Hypothalamus (tissue), 51 donors: ENCODE measurements at regions not wholly inside any gene's neighbourhood (a gene's known extent, or its start where the extent isn't known, plus 50 kb on each side); places are given as distances from the start of the nearest gene placed in this dataset.

ENCODE experiments used
- DNase-seq, 51 donors: peaks; one replicate each; lab custom pipeline; 2025; lab: John Stamatoyannopoulos, UW

DNA sequence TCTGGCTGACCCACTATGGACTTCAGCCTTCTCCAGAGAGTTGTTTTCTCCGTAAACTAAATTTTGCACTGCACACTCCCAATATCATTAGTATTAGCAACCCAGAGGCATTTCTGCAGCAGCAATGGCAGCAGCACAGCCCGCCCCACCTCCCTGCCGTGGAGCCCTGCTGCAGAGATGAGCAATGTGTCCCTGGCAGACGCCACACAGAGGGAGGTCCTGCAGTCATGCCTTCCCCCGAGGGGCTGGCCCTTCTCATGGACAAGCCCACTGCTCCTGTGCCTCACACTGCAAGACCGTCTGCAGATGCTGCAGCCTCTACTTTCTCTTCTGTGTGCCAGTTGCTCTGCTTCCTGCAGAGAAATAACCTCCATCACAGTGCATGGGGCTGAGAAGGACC, 393.4 kb upstream of the MKI67 start:
- DNase-seq: no peak

DNA sequence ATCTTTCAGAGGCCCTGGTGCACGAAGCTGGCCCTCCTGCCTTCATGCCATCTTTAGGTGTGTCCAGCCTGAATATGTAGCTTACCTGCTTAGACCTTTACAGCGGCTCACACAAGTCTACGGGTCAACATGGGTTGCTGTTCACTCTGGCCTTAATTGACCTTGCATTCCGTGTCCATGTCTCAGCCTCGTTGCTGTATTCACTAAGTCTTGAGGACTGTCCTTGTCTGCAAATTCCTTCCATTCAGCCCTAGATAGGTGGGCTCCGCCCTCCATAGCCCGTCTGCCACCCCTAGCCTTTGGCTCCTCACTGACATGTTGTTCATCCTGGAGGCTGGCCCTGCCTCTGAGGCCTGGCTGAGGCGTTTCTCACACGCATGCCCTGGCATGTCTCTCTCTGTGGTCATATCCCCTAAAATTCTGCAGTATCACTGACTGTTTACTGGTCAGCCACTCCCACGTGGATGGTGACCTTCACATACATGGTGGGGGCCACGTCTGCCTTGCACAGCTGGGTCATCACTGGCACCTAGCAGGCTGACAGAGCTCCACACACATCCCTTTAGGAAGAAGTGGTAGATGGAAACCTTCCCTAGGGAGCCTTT, 394.1 kb upstream of the MKI67 start:
- DNase-seq: no peak

DNA sequence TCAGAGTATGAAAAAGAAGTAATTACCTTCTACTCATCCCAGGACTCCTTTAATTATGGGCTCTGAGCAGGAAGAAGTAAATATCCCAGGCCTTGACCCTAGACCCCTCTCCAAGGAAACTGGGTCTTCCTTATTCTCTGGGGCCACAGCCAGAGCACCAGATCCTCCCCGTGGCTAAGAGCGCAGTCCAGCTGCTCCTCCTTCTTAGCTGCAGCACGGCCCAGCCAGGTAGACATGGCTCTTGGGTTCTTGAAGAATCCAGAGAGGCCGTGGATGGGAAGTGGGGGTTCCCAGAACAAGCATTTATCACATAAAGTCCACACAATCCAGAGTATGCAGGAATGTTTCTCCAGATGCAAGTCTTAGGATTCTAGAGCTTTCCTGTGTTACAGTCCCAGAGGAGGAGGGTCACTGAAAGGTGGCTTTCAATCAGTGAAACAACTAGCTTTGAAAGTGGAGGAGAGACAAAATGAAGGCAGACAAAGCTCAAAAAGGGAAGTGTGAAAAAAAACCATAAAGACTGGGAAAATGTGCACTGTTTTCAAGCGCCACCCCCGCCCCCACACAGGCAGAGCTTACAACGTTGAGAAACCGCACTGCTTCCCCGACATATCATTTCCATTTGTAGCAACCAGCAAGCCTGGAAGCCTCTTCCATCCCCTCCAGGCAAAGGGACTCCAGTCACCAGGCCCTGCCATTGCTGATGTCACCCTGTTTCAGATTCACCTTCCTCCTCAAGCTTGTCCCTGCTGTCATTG, 396.5 kb upstream of the MKI67 start:
- DNase-seq: no peak

DNA sequence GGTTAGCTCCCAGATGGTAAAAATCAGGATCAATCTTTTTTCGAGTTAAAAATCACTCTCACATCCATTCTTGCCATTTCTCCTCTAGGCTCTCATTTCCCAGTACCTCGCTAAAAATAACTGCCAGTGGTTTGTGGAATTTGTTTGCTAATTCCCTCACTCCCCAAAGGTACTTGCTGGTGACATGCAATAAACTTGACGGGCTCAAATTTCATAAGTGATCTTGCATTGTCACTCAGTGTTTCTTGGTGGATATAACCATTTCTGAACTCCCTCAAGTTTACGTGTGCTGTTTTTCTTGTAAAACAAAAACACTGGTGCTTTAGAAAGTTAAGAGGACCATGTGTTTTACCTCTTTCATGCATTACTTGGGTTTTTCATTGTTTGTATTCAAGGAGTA, 399.2 kb upstream of the MKI67 start:
- no peak for DNase-seq

DNA sequence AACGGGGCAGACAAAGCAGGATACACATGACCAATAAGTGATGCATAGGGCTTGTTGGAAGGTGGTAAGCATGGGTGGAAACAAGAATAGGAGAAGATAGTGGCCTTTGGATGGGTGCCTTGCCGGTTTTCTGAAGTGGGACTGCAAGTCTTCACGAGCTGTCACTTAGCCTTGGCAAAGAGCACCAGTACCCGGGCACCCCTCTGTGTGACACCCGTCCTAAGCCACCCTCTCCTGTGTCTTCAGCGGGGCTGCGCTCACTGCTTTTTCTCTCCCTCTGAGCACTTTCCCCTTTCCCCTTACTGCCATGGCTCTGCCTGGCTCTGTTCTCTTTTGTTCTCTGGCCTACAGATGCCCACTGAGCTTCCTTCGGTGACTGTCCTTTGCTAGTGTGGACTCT, 399.7 kb upstream of the MKI67 start:
- no peak for DNase-seq

DNA sequence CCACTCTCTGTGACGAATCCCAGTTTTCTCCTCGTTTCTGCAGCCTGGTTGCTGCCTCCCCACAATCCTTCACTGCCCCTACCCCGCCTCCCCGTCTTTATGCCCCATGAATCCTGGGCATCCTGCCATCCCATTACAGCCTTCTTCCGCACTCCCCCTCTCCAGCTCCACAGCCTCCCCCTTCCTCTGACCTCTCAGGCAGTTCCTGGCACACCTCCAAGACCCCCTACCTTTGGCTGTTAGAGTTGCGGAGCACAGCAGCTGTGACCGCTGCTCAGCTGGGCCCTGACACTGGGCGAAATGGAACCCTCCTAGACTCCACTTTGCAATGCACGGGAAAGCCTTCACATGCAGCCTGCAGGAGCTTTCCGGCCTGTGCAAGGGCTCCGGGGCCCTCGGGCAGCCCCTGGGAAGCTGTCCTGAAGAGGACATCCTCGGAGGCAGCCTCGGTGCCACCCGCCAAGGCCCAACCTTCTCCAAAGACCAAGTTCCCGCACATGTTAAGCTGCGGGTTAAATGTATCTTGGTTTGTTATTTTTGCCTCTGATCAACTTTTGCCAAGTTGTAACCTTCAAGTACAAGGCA, 400.7 kb upstream of the MKI67 start:
- peak in 42 of 51 donors; percentile 8 to 86 (median 46) for DNase-seq

DNA sequence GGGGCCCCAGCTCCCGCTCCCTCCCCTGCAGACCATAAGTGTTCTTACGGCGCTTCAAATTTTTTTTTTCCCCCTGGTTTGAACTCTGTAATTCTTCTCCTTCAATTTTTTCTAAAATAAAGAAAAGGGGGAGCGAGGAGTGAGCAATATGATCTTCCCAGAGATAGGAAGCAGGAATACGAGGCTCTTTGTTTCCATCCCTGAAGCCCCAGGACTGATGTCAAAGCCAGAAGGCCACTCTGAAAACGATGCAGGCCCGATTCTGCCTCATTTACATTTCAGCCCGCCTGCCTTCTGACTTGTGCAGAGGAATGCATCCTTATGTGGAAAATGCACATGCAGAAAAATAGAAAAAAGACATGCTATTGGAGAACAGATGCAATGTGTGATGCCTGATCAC, 401.5 kb upstream of the MKI67 start:
- DNase-seq: peak in 9 of 51 donors; percentile 4 to 32 (median 9)

DNA sequence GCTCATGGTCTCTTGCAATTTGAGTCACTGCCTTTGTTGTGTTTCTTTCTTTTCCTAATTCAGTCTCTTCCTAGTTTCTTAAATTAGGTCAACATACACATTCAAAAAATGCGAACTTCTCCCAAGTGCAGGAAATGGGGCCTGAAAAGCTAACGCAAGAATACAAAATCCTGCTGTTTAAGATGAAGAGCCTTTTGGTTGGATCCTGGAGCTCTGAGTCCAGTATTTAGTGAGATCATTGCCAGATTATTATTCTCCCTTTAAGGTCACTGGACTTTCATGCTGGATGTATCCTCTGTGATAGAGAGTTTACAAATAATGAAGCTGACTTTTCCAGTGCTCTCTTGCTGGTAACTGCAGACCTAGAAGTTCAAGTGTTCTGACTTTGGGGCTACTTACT, 401.9 kb upstream of the MKI67 start:
- no peak for DNase-seq

DNA sequence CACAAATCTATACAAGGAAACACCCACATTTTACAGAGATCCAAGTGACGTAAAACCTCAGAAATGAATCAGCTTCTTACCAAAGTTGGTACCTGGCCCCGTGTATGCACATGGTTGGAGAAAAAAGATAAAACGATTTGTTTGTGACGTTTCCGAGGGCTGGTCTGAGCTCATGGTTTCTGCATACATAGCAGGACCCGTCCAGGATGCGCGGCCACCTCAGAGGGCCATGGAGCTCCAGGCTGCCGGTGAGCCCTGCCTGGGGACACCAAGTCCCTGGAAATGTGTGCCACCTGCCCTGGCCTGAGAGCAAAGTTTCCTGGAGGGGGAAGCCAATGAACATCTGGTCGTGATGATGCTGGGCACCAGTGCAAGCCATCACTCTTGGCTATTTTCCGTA, 402.6 kb upstream of the MKI67 start:
- DNase-seq: no peak

DNA sequence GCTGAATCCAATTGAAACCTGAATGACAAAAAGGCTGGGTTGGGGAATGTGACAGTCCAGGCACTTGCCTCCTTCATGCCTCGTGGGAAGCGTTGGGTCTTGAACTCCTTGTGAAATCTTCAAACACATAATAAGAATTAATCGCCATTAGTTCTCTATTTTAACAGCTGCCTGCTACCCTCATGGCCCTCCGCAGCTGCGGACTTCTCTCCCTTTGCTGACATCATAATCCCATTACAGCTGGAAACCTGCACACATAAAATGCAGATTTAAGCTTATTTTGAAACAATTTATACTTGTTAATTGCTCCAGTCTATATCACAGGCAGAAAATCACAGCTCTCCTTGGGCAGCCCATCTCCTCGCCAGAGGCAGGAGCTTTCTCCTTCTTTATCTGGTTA, 403.0 kb upstream of the MKI67 start:
- DNase-seq: no peak

DNA sequence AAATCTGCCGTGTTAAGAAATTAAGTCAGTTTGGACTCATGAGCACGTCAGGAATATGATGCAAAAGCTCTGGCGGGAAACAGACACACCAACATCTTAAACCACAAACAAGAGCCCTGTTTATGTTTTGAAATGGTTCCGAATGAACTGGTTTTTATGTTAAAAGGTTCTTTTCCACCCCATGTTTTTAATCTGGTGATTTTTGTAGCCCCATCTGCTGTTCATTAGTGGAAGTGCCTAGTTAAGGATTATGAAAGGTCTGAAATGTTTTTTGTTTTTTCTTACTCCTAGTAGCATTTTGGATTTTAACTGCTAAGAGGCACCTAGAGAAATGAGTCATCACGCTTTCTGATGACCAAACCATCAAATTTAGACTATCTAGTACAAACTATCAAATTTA, 404.1 kb upstream of the MKI67 start:
- peak in 1 of 51 donors; percentile 51 for DNase-seq

DNA sequence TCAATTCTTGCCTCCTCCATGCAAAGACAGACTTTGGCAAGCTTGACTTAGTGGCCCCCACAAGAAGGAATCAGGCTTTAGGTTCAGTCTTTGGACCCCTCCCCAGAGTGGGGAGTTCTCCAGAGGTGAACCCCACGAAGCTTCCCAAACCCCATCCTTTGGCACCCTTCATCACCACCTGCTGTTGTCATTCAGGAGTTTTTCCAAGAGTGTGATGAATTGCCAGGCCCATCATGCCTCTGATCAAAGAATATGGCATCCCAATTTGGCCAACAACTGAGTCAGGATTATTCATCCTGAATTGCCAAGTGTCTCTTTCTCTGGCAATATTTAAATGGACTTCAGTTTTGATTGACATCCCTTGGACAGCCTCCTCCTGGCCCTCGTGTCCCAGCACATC, 404.7 kb upstream of the MKI67 start:
- DNase-seq: no peak

DNA sequence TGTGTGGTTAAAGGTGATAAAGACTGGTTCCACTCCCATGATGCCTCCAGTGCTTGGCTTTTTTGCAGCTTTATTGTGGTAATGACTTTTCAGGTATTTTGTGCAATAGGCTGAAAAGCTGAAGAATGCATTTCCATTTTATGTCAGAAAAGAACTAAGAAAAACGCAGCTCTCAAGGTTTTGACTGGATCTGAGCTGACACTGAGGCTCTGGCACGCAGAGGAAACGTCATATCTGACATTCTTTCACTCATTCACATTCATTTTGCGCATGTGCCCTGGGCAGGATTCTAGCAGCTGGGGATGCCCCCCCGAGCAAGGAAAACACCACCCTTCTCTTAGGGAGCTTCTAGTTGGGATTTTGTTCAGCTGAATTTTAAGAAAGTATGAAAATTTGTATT, 408.5 kb upstream of the MKI67 start:
- DNase-seq: no peak

DNA sequence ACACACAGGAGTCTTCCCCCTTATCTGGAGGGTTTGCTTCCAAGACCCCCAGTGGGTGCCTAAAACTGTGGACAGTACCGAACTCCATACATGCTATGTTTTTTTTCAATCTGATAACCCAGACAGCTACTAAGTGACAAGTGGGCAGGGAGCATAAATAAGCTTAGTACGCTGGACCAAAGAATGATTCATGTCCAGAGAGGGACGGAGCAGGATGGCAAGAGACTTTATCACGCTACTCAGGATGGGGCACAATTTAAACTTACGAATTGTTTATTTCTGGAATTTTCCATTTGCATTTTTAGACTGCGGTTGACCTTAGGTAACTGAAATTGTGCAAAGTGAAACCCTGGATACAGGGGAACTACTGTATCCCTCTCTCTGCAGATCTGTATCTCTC, 410.0 kb upstream of the MKI67 start:
- DNase-seq: no peak

DNA sequence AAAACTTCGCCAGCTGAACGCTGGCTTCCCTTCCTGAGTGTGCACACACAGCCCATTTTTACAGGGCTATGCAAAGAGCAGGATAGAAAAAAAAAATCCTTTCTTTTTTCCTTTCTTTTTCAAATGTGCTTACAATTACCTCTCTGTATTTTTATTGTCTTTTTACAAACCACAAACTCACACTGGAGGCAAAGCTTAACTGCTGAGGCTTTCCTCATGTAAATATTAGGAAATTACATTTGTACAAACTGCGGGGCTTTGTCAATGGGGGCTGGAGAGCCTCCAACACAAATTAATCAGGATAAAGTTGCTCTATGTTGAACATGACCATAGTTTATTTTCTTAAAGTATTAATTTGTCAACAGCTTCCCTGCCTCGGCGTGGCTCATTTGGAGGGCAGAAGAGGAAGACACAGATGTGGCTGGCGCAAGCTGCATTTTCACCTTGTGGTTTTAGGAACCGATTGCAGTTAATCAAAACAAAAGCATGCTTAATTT, 411.7 kb upstream of the MKI67 start:
- DNase-seq: no peak

DNA sequence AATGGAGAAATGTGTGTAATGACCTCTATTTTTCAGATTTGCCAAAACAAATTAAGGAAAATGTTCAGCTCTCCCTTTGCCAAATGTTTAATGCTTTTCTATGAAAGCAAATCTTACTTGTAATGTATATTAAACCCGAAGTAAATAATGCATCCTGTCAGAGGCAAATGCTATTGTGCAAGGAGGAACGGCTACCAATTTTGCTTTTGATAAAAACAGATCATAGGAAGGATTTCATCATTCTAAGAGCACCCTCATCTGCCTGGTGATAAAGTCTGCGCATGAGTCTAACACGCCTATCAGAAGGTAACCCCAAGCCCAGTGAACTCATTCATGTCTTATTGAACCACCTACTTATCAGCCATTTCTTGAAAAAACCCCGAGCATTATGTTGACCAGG, 412.4 kb upstream of the MKI67 start:
- DNase-seq: no peak

DNA sequence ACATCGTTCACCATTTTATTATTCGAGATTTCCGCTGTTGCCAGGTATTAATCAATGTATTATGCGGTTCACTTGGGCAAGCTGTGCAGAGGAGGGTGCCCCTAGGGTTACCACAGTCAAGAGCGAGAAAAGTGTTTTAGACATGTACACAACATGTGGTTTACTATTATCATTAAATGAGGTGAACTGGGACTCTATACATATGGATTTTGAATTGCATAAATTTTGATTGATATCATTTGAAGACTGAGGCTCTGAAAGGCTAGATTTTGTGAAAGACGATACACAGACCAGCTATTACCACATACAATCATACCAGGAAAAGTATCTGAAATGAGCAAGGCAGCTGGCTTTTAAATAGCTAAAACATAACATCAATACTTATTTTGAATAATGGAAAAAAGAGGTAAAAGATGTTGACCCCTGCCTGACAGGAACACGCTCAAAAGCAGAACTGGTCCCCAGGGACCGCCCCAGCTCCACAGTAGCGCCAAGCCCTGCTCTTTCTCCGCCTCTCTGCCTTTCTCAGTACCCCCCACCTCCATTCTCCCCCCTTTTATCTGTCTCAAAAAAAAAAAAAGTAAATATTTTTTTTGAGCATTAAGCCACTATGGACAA, 413.4 kb upstream of the MKI67 start:
- no peak for DNase-seq

DNA sequence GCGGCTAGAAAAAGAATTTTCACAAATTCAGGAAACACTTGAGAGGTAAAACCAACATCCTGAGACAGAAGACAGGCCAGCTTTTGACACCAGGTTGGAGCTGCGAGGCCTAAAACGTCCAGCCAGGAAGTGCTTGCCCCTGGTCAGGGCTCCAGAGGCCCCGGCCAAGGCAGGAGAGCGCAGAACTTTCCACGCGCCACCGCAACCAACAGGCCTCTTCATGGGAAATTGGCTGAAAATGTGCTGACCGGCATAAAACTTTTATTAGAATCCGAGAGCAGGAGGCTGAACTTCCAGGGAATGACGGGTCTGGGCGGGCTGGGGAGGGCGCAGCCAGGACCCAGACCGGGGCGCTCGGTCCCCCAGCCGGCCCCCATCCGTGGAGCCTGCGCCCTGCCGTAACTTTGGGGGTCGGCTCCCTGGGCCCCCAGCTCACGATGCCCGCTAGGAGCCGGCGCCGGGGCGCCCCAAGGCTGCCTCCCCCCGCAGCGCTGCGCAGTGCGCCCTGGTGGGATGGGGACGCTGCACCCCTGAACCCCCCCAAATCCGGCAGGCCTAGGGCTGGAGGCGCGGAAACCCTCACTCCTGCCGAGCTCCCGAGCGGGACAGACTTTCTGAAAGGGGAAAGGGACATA, 414.0 kb upstream of the MKI67 start:
- DNase-seq: no peak

DNA sequence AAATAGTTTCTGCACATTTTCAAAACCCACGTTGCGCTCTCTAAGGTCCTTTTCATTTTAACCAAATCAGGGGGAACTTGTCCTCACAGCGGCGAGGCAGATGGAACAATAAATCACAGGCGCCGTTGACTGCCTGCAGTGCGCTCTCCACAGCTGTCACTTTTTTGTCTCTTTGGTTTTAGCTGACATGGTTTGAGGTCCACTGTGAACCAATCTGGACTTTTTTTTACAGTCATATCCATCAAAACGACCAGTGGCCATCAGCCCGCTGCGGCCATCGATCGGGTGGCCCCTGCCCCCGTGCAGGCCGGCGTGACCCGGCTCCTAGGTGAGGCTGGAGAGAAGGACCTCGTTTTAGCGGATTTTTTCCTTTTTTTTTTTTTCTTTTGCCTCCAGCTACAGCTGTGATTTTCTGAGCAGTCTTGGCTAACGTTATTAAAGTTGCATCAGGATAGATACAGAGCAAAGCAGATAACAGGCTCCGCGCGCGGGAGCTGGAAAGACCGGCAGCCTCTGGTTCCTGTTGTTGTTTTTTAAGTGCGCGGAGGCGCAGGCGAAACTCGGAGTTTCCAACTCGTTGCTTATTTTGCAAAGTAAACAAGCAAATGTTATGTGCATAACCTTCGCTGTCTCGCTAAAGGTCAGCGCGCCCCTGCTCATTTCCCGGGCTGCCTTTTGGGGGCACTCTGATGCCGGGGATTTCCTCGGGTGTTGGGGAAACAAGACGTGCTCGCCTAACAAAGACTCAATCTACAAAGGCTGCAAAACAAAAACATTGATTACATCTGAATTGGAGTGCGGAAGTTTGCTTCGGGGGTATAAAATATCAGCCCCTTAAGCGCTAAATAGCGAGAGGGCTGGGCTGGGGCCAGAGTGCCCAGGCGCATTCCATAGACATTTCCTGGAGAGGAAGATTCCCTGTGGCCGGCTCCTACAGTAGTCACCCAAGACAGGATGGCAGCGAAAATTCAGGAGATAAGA, 414.8 kb upstream of the MKI67 start:
- DNase-seq: peak in 20 of 51 donors; percentile 2 to 51 (median 12)

DNA sequence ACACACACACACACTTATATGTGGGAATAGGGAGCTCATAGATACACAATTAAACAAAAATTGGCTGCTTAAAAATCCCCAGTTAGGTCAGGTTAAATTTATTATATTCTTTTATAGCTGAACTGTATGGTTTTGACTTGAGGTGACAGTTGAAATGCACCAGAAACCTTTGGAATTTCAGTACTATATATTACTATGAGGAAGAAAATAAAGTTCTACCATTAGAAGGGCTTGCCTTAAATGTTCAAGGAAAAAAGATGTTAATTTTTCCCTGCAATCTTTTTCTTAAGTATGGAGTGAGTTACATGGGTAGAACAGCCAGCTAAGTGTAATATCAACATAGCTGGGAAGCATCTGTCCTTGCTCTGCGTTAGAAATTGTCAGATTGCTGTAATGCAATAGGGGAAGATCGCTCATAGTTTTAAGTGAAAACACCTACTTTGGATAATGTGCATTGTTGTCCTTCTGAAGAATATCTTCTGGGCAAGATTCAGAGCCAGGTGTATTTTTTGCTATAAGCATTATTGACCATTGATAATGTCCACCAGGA, 415.8 kb upstream of the MKI67 start:
- DNase-seq: no peak
